PC-3 (cell line): ENCODE measurements at regions not wholly inside any gene's neighbourhood (a gene's known extent, or its start where the extent isn't known, plus 50 kb on each side); places are given as distances from the start of the nearest gene placed in this dataset.

Source experiments
- EZH2phosphoT487 ChIP-seq: fragments of 300-600 bp; sonication (generic); IDR thresholded peaks from 2 replicates; pipeline ENCODE4 v1.6.1; 2018; ENCODE audit warnings: mild to moderate bottlenecking, antibody characterized with exemption, low read length, borderline replicate concordance
- TF ChIP-seq, protein P1 (sequence below): fragments of 300-600 bp; sonication (generic); conservative IDR thresholded peaks from 2 replicates; pipeline ENCODE4 v1.5.1; 2017; ENCODE audit warnings: antibody characterized with exemption, low read depth, mild to moderate bottlenecking, low read length

DNA sequence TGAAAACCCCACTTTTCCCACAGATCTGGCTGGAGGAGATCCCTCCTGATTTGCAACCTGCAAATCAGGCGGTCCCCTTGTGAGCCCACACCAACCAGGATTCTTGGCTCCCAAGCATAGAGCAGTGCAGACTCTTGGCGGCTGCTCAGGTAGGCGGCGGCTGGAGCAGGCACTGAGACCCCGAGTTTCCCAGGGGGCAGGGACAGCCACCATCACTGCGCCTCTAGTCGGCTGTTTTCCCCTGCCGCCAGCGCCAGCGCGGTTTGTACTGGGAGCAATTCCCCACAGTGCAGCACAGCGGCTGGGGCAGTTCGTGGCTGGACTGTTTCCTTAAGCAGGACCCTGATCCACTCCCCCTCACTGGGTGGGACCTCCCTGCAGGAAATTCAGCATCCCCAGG, 323.3 kb downstream of the TRIB2 start:
- TF ChIP-seq, protein P1, sequence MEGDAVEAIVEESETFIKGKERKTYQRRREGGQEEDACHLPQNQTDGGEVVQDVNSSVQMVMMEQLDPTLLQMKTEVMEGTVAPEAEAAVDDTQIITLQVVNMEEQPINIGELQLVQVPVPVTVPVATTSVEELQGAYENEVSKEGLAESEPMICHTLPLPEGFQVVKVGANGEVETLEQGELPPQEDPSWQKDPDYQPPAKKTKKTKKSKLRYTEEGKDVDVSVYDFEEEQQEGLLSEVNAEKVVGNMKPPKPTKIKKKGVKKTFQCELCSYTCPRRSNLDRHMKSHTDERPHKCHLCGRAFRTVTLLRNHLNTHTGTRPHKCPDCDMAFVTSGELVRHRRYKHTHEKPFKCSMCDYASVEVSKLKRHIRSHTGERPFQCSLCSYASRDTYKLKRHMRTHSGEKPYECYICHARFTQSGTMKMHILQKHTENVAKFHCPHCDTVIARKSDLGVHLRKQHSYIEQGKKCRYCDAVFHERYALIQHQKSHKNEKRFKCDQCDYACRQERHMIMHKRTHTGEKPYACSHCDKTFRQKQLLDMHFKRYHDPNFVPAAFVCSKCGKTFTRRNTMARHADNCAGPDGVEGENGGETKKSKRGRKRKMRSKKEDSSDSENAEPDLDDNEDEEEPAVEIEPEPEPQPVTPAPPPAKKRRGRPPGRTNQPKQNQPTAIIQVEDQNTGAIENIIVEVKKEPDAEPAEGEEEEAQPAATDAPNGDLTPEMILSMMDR, result no peak
- no peak for TF ChIP-seq EZH2phosphoT487
